Calu3 (cell line): ENCODE measurements at regions not wholly inside any gene's neighbourhood (a gene's known extent, or its start where the extent isn't known, plus 50 kb on each side); places are given as distances from the start of the nearest gene placed in this dataset.

Source experiments
- BruUV-seq: library from RNA; stranded (reverse); fragments of 400-500 nt; replicated peaks from 2 replicates; lab custom pipeline; 2021; lab: Mats Ljungman, UMichigan
- CTCF ChIA-PET: fragments of 300-600 bp; sonication (Branson Sonifier 250); formaldehyde crosslinking; loops from one replicate; lab custom pipeline; 2022; ENCODE audit warnings: antibody characterized with exemption; lab: Charles Lee
- DNase-seq: peaks from one replicate; pipeline ENCODE4 v3.0.0; 2022
- H3K27ac Mint-ChIP-seq: one replicate; pipeline ENCODE4 v1.8.0; 2022; ENCODE audit warnings: mixed read lengths; ENCODE audit not compliant: unreplicated experiment
- H3K27me3 Mint-ChIP-seq: one replicate; pipeline ENCODE4 v1.8.0; 2022; ENCODE audit warnings: mixed read lengths; ENCODE audit not compliant: unreplicated experiment
- H3K36me3 Mint-ChIP-seq: one replicate; pipeline ENCODE4 v1.8.0; 2022; ENCODE audit warnings: mild to moderate bottlenecking, moderate library complexity, mixed read lengths; ENCODE audit not compliant: insufficient read depth, unreplicated experiment
- H3K4me1 Mint-ChIP-seq: one replicate; pipeline ENCODE4 v1.8.0; 2022; ENCODE audit warnings: mild to moderate bottlenecking, low read depth, mixed read lengths; ENCODE audit not compliant: unreplicated experiment
- H3K4me3 Mint-ChIP-seq: one replicate; pipeline ENCODE4 v1.8.0; 2022; ENCODE audit warnings: mild to moderate bottlenecking, low read depth, moderate library complexity, mixed read lengths; ENCODE audit not compliant: unreplicated experiment
- H3K9me3 Mint-ChIP-seq: one replicate; pipeline ENCODE4 v1.8.0; 2022; ENCODE audit warnings: low read depth, mixed read lengths; ENCODE audit not compliant: unreplicated experiment
- CTCF ChIP-seq: fragments of 200-600 bp; IDR thresholded peaks from one replicate; pipeline ENCODE4 v1.8.0; 2022; ENCODE audit warnings: antibody characterized with exemption; ENCODE audit not compliant: unreplicated experiment
- intact Hi-C: fragments of 100-400 bp; cut with micrococcal nuclease; formaldehyde crosslinking; loops from one replicate; pipeline ENCODE4 v1.10.0; 2022; ENCODE audit not compliant: unreplicated experiment

- Mint-ChIP-seq H3K27ac (no peak overlapping the region), H3K36me3 (no peaks in the 10 kb centered on the region), H3K9me3 (no peaks in the 10 kb centered on the region), H3K27me3 (no peaks in the 10 kb centered on the region), H3K4me1 (peaks cover 50% of the 10 kb centered on the region), H3K4me3 (no peak overlapping the region)
- no peak for TF ChIP-seq CTCF
- no peak for DNase-seq
- CTCF ChIA-PET = interaction anchor here (0.6 kb wide), 3 partner anchors 20 to 902 kb away, joined by 3 to 4 read pairs (median 3); no protein-coding TSS in a partner anchor
- intact Hi-C loops = no loop called here
- BruUV-seq = no TSS peak
Measured at GRCh38 chr2:8406271-8406670, 275.6 kb upstream of the ID2 start.

GRCh38 chr2:8407332-8407731 lies 274.5 kb upstream of the ID2 start:
- Mint-ChIP-seq H3K4me1 (peaks cover 61% of the 10 kb centered on the region), H3K27ac (no peak overlapping the region), H3K4me3 (no peak overlapping the region), H3K9me3 (no peaks in the 10 kb centered on the region), H3K36me3 (peaks cover 4% of the 10 kb centered on the region), H3K27me3 (no peaks in the 10 kb centered on the region)
- CTCF ChIA-PET = no interaction called here
- intact Hi-C loops = no loop called here
- DNase-seq = no peak
- TF ChIP-seq CTCF = no peak
- no TSS peak for BruUV-seq

- no peak for TF ChIP-seq CTCF
- no peak for DNase-seq
- Mint-ChIP-seq H3K36me3 (peaks cover 7% of the 10 kb centered on the region), H3K4me3 (no peak overlapping the region), H3K27me3 (no peaks in the 10 kb centered on the region), H3K4me1 (peaks cover 66% of the 10 kb centered on the region), H3K27ac (no peak overlapping the region), H3K9me3 (no peaks in the 10 kb centered on the region)
- BruUV-seq = no TSS peak
- intact Hi-C loops = no loop called here
- CTCF ChIA-PET = interaction anchor here (0.7 to 0.9 kb wide), 4 partner anchors 117 to 1124 kb away, joined by 3 to 4 read pairs (median 3); partner anchors contain the start of gene ID2
Measured at GRCh38 chr2:8408560-8409460, 273.0 kb upstream of the ID2 start.

- no peak for TF ChIP-seq CTCF
- Mint-ChIP-seq H3K36me3 (peaks cover 7% of the 10 kb centered on the region), H3K4me1 (peaks cover 58% of the 10 kb centered on the region), H3K27me3 (no peaks in the 10 kb centered on the region), H3K27ac (no peak overlapping the region), H3K4me3 (no peak overlapping the region), H3K9me3 (no peaks in the 10 kb centered on the region)
- intact Hi-C loops = no loop called here
- no peak for DNase-seq
- no TSS peak for BruUV-seq
- CTCF ChIA-PET = interaction anchor here (0.7 kb wide), 1 partner anchor 1125 kb away, joined by 3 read pairs; no protein-coding TSS in a partner anchor
Measured at GRCh38 chr2:8409461-8410260, 272.2 kb upstream of the ID2 start.
